GM21529 (cell line): ENCODE measurements at regions not wholly inside any gene's neighbourhood (a gene's known extent, or its start where the extent isn't known, plus 50 kb on each side); places are given as distances from the start of the nearest gene placed in this dataset.

ENCODE experiments used
- ATAC-seq: cut with Tn5 transposase; IDR thresholded peaks from one replicate; pipeline ENCODE4 v1.9.1; 2021; ENCODE audit not compliant: unreplicated experiment

DNA sequence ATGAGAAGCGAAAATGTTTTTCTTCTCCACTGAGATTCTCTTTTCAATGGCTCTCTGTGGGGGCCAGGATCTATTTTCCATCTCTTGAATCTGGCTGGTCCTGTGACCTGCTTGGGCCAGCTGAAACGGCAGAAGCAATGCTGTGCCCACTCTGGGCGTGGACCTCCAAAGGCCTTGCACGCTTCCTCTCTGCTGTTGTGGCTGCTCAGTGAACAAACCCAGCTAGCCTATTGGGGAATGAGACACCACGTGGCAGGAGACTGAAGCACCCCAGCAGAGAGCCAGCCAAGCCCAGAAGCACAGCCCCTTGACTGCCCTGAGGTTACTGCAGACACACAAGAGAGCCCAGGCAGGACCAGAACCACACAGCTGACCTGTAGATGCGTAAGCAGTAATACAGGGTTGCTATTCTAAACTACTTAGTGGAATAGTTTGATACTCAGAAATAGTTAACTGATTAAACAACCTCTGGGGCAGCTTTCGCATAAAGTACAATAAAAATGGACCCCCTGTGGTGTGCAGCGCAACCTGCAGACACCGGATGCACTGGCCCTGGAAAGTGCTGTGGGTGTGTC, 221.7 kb upstream of the SH3BP4 start:
- ATAC-seq = no peak

DNA sequence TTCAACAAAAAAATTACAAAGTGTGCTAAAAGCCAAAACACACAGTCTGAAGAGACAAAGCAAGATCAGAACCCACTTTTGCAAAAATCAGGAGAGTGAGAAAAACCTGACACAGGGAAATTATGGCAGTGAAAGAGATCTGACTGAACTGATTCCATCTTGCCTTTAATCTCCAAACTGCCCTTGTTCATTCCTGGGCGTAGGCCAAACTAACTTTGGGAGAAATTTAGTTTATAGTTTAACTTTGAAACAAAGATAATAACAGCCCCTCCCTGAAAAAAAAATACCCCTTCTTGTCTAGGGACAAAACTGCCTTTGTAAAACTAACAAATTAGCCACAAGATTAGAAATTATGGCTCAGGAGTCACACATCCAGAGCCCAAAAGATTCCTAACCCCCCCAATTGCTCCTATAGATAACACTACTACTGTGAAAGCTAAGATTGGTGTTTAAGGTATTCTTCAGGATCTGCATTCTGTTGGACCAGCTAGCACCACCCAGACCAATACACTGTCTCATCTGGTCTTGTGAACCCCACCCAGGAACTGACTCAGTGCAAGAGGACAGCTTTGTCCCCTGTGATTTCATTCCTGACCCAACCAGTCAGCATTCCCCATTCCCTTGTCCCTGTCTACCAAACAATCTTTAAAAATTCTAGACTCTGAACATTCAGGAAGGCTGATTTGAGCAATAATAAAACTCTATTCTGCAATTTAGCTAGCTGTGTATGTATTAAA, 226.1 kb upstream of the SH3BP4 start:
- ATAC-seq = no peak

DNA sequence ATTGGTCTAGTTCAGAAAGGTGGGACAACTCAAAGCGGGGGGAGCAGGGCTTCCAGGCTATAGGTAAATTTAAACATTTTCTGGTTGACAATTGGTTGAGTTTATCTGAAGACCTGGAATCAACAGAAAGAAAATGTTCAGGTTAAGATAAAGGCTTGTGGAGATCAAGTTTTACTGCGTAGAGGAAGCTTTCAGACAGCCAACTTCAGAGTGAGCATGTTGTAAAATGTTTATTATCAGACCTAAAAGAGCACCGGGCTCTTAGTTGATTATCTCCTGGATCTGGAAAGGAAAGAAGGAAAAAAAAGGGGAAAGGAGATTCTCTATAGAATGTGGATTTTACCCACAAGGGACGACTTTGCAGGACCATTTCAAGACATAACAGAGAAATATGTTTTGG, 227.0 kb upstream of the SH3BP4 start:
- ATAC-seq = no peak

DNA sequence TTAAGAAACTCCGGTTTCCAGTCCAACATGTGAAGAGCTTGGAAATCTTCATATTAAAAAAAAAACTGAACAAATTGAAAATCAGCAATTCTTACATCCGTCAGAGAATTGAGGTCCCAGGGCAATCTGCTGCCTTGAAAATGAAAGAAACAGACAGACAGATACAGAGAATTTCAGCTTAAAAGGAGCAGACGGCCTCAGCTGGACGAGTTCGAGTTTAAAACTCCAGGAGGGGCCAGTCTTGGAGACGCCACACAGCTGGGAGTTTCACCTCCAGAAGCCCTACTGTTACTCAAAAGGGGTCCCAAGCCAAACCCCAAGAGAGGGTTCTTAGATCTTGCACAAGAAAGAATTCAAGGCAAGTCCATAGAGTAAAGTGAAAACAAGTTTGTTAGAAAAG, 226.5 kb upstream of the ARL4C start:
- ATAC-seq = no peak

DNA sequence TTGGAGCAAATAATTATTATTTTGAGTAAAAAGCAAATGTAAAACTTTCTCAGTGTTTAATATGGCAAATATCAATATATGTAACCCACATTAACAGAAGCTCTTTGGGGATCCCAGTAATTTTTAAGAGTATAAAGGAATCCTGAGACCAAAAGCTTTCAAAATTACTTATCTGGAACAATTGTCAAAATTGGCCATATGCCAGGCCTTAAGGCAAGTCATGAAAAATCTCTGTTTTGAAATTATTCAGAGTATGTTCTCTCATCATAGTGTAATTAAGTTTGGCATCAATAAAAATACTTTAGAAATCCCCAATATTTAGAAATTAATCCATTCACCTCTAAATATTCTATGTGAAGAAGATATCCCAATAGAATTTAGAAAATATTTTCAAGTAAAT, 225.3 kb upstream of the ARL4C start:
- ATAC-seq = no peak

DNA sequence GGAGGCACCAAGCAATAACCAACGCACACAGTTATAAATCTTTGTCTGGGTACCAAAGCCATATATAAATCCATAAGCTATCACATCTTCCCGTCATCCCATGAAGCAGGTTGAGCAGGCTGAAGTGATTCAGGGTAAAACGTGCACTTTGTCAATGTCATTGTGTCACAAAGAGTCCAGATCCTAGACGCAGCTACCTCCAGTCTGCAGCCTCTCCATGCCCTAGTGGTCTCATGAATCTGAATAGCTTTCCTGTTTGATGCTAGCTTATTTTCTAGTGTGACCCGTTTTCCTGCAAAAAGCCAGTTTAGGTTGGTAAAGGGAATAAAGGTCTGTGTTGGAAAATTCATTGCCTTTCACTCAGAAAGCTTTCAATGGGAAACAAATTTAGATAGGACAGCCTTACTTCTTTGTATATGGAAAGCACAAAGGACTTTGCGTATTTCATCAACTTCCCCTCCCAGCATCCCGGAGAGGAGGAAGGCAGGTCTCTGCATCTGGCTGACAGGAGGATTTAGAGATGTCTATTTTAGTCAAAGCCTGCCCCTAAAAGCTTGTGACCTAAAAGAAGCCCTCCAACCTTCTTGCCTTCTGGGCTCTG, 222.3 kb upstream of the ARL4C start:
- no peak for ATAC-seq

DNA sequence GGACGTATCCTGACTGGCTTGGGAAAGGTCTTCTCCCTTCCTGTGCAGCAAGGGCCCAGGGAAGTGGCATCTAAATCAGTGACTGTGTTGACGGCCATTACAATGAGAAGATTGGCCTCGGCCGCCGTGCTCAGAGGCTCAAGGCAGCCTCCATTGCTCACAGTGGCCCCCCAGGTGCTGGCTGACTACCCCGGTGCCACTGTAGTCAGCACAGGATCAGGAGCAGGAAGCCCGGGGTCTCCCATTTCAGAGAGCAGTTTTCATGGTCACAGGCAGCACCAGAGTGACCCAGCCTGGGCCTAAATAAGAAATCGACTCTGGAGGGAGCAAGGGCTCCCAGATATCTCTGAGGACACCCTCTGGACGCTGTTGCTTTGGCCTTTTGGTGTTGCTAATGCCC, 219.4 kb upstream of the ARL4C start:
- ATAC-seq = no peak

DNA sequence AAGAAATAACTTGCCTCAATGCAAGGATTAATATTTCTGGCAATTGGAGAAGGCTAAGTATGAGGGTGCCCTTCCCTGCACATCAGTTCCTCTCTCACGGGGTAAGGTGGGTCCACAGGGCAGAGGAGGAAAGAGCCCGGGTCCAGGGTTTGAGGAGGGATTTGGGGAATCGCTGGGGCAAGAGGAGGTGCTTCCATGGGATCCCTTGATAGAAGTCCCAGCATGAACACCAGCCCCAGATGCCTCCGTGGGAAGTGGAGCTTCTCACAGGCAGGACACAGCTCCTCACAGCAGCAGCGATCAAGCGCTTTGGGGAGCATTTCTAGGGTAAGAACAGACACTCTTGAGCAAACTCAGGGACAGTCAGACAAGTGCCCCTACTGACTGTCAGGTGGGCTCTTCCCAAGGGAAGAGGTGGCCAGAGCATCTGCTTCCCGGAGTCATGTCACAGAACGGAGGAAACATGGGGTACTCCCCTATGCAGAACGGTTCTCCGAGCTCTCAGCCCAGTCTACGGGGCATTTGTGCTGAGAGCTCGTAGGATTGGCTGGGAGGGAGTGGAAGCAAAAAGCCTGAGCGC, 218.9 kb upstream of the ARL4C start:
- ATAC-seq = no peak

DNA sequence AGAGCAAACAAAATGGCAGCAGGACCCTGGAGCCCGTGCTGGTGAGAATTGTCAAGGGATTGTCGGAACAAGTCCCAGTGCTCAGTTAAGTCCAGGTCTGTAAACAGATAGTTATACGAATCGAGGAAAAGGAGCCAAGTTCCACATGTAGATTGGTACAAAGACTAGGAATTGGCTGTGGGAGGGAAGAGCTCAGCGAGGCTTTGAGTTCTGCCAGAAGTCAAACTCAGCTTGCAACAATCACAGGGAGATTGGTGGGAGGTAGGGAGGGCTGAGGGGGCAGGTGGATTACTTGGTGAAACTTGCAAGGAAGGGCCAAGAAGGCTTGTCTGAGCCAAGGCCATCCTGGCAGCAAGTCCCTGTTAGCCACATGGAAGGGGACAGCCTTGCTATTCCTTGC, 217.8 kb upstream of the ARL4C start:
- ATAC-seq = no peak

DNA sequence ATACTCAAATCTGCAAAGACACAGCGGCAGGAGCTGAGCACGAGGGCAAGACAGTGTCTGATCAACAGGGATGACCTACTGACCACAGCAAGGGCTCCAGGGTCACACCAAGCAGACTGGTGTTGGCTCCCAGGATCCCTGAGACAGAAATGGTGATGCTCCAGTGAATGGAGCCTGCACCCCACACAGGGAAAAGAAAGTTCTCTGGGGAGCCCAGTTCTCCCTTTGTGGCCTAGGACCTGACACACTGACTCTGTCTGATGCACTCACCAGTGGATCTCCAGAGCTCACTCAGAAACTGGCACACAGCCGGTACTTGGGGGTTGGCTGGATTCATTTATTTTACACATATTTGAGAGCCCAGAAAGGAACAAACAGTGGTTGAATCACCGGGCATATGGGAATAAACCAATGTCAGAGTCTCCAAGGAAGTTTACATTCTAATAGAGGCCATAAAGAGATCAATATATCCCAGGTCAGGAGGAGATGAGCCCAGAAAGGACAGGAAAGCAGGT, 215.6 kb upstream of the ARL4C start:
- no peak for ATAC-seq

DNA sequence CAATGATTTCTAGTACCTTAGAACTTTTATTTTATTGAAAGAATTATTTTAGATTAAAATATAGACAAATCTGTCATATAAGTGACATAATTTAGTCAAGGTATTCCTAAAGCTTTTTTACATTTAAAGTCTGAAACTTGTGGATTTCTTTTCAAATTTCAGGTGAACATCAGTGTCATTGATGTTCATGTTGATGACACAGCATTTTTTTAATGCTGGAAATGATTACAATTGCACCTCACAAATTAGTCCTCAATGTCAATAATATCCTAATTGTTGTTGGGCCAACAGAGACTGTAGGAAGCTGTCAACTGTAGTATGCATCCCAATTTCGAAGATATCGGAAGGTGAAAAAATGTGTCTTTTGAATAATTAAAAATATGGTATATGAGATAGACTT, 214.4 kb upstream of the ARL4C start:
- ATAC-seq = no peak

DNA sequence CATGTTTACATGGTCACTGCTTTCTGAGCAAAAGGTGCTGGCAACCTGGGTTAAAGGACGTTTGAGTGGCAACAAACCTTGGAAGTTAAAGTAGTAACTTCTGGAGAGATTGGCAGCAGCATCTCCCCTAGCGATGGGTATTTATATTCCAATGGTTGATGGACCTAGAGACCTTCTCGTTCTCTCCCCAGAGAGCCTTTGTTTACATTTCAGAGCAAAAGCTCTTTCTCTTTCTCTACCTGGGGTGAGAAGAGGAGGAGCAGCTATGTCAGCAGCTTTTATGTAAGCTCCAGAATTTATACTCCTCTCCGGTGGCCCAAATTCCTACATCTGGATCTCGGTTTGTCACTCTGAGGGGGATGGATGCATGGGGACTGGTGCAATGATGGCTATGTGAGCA, 213.7 kb upstream of the ARL4C start:
- no peak for ATAC-seq

DNA sequence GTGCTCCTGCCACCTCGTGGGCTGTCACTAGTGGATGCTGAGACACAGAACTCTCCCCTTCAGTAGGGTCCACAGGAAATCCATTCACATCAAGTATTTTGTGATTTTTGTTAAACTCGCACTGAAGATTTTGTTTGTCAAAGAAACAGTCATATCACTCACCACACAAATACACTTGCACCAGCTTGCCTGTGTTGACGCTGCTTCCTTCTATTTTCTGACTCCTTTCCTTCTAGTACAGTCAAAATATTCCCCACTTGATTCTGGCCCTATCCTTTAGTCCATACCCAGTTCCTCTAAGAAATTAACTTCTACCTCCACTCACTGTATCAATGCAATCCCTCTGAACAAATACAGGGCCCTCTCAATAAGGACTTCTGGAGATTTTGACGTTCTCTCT, 213.2 kb upstream of the ARL4C start:
- ATAC-seq = no peak

DNA sequence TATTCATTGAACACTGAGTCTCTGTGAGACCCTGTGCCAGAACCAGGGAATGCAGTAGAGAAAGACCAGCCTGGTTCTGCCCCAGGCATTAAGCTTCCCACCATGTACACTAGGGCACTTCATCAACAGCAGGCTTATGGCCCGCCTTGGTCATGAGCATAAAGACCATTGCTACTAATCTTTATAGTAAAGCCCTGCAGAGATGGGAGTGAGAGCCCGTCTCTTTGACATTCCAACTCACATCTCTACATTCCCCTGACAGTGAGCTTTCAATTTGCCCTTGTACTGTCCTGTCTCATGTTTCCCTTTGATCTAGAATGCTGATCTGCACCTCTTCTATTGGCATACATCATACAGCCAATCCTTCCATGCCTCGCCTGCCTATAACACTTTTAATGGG, 211.8 kb upstream of the ARL4C start:
- no peak for ATAC-seq

DNA sequence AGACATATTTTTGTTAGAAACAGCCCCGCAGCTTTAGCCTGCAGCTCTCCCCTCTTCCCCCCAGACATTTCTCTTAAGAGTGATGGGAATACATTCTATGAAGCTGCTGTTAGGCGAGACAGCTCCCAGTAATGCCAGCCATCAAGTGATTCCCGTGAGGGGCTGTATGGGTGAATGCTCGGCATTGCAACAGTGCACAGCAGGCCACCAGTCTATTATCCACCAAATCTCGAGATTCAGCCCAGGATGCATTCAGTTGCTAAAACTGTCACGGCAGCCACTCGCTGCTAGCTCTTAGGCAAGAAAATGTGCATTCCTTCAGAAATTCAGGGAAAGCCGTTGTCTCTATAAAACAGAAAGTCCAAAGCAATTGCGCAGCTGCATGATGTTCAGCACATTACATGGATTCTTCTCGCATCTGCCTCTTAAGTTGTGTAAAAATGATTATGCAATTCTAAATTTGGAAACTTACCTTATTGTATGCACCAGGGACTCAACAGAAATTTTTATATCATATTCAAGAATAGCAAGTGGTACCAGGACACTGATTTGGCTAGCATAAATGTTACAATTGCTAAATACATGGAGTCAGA, 211.3 kb upstream of the ARL4C start:
- ATAC-seq = no peak

DNA sequence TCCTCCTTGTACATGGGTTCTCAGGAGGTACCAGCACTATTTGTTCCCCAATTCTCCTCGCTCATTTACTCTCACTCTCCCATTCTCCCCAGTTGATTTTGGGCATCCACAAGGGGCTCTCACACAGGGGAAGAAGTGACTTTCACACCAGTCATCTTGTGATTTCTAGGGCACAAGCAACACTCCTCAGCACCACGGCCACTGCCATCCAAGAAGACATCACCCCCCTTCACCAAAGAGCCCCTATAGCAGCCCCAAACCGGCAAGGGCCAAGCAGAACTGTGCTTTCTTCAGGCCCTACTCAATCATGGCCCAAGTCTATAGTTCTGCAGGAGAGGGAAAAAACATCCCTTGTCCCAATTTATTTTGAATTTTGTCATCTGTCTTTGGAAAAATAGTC, 209.2 kb upstream of the ARL4C start:
- ATAC-seq = no peak

DNA sequence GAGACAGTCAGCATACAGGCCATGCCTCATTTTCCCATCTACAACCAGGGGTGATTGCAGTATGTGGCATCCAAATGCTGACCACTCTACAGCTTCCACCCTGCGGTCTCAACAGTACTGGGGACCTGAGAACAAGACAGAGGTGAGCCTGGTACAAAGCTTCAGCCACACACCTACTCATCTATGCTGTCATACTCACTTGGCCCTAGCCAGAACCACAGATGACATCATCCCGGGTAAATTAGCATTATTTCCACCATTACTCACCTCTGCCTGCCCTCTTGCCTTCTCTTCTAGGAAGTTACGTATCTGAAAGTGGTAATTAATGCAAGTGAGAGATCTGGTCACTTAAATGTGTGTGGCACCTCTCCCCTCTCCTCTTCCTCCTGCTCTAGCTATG, 208.2 kb upstream of the ARL4C start:
- ATAC-seq = no peak

DNA sequence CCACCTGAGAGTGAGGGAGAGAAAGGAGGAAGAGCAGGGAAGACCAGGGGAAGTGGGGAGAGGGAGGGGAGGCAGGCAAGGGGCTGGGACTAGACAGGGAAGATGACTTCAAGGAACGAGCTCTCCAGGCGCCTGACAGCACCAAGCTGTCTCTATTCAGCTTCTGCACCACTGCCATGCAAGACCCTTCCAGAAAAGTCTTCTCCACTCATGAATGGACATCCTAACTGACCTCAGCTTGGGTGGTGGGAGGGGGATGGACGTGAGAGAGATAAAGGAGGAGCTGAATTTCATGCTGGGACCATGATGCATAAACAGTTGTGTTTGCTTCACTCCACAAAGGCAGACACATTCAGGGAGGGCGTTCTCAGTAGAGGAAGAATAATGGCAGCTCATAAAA, 206.4 kb upstream of the ARL4C start:
- no peak for ATAC-seq

DNA sequence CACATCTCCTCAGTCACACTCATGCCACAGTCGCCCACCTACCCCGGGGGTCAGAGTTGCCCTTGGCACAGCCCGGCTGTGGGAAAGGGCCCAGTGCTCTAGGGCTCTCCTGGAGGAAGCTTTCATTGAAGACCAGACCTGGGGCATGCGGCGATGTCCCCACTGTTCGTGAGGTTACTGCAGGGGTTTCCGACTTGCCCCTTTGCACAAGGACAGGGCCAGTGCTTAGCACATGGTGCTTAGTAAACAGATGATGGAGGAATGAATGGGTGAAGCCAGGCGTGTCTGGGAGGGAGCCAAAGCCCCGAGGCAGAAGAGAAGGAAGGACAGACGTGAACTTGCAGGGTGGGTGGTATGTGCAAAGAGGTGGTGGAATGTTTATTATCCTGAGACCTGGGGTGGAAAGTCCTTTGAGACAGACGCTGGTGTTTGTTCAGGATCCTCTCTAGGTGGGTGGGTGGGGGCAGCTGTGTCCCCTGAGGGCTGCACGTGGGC, 205.9 kb upstream of the ARL4C start:
- no peak for ATAC-seq

DNA sequence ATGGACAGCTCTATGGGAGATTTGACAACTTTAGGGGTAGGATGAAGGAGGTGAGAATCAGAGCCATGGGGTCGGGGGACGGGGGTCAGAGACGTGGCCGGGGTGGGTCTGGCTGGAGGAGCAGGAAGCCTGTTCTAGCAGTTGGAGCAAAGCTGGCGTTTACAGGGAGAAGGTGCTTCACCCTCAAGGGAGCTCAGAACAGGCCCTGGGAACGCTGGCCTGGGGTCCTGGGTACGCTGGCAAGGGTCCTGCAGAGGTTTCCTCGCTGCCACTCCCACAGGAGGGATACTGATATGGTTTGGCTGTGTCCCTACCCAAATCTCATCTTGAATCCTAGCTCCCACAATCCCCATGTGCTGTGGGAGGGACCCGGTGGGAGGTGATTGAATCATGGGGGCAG, 205.0 kb upstream of the ARL4C start:
- ATAC-seq = no peak

DNA sequence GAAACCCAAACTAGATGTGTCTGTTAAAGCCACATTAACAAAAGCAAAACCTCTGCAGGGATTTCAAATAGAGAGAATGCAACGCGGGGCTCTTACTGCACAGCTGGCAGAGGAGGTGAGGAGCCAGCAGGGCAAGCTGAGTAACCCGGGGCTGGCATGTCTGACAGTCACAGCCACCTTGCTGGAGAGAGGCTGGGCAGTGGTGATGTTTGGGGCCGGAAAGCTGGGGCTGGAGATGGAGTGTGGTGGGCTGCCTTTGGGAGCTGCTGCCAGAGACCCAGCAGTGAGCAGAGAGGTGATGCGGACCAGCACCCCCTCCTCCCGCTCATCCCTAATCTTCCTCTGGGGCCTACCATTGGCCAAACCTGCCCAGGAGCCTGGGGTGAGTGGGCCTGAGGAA, 204.5 kb upstream of the ARL4C start:
- no peak for ATAC-seq

DNA sequence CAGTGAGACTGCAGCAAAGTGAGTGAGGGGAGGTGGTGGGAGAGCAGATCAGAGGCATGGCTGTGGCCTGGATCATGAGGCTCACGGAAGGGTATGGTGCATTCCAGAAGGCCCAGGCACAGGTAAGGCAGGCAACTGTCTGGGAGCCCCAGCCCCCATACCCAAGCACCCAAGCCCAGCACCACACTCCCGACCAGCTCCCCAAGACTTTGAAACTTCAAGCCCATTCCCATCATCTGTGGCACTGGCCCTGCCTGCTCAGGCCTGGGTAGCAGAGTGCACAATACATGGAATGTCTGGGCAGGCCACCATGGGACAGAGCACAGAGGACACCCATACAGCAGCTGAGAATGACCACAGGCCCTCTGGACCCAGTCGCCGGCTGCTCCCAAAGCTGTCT, 202.6 kb upstream of the ARL4C start:
- ATAC-seq = no peak
